K562 (cell line): ENCODE measurements at regions not wholly inside any gene's neighbourhood (a gene's known extent, or its start where the extent isn't known, plus 50 kb on each side); places are given as distances from the start of the nearest gene placed in this dataset.

Source experiments
- COPS2 ChIP-seq: fragments of 450-650 bp; conservative IDR thresholded peaks from 2 replicates; pipeline ENCODE4 v1.6.1; 2016; ENCODE audit warnings: mild to moderate bottlenecking, moderate library complexity
- CREM ChIP-seq: IDR thresholded peaks from 2 replicates; pipeline ENCODE4 v1.6.1; 2014; ENCODE audit warnings: antibody characterized with exemption, low read depth
- ELF2 ChIP-seq: fragments of 250-450 bp; sonication (Bioruptor Pico); IDR thresholded peaks from 2 replicates; pipeline ENCODE4 v1.5.0; 2021; ENCODE audit warnings: mild to moderate bottlenecking
- EZH2 ChIP-seq: IDR thresholded peaks from 2 replicates; pipeline ENCODE4 v1.6.1; 2012; ENCODE audit warnings: low read depth, mild to moderate bottlenecking, inconsistent platforms, low read length, borderline replicate concordance
- TCFL5 ChIP-seq: fragments of 250-450 bp; sonication (Bioruptor Pico); conservative IDR thresholded peaks from 2 replicates; pipeline ENCODE4 v1.6.1; 2021; ENCODE audit warnings: mild to moderate bottlenecking, moderate library complexity, matching md5 sums
- TOE1 ChIP-seq, 2 experiments: fragments of 450-650 bp in 1 of 2; sonication (generic) in 1 of 2; formaldehyde crosslinking in 1 of 2; IDR thresholded peaks; 2 replicates each; pipeline versions ENCODE4 v1.7.1 to v1.8.0; 2016 to 2022; ENCODE audit warnings: borderline replicate concordance in 2 of 2, mild to moderate bottlenecking in 2 of 2, antibody characterized with exemption in 1 of 2, inconsistent platforms in 1 of 2, low read depth in 1 of 2, missing genetic modification reagents in 1 of 2, moderate library complexity in 1 of 2
- ZNF165 ChIP-seq: fragments of 250-450 bp; sonication (Bioruptor Pico); IDR thresholded peaks from 2 replicates; pipeline ENCODE4 v1.4.0; 2020; ENCODE audit warnings: borderline replicate concordance
- ZNF444 ChIP-seq: fragments of 250-450 bp; sonication (Bioruptor Pico); IDR thresholded peaks from 2 replicates; pipeline ENCODE4 v1.4.0; 2020; ENCODE audit warnings: mild to moderate bottlenecking, moderate library complexity
- TF ChIP-seq, protein P1 (sequence below): fragments of 200-600 bp; sonication (generic); IDR thresholded peaks from one replicate; pipeline ENCODE4 v1.6.1; 2012; ENCODE audit warnings: mild to moderate bottlenecking, low read depth, low read length, inconsistent platforms
- TF ChIP-seq, protein P2 (sequence below): sonication (generic); formaldehyde crosslinking; IDR thresholded peaks from 2 replicates; pipeline ENCODE4 v1.8.0; 2022; ENCODE audit warnings: mild to moderate bottlenecking, missing genetic modification reagents
- TF ChIP-seq, protein P3 (sequence below): fragments of 250-450 bp; sonication (Bioruptor Pico); IDR thresholded peaks from 2 replicates; pipeline ENCODE4 v1.9.0; 2021; ENCODE audit warnings: mild to moderate bottlenecking, inconsistent platforms

DNA sequence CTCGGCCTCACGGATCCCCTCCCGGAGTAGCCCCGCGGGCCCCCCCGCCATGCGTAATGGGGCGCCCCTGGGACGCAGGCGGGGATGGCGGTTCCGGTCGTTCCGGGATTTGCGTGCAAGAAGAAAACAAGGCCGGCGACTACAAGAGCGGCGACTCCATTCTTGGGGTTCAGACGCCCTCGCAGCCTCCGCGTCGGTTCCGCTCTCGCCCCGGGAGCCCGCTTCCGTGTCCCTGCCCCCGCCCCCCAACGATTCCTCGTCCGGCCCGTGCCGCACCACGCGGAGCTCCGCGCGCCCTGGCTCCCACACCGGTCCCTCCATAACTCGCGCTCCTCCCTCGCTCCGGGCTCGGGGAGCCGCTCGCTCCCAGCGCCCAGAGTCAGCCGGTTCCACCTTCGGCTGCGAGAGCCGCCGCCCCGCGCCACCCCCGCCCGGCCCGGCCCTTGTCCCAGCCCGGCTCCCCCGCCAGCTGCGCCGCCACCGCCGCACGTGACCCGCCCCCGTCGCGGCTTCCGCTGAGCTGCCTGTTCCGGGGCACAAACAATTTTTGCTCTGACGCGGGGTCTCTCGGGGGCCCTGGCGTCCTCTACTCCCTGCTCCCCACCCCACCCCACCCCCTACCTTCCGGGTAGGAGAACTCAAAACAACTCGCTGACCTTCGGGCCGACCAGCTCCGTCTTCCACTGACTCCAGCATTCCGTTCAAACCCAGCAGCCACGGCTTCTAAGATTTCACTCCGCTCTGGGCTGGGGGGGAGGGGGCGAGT lies 78.8 kb upstream of the BCOR start (continued):
- TF ChIP-seq, protein P1, sequence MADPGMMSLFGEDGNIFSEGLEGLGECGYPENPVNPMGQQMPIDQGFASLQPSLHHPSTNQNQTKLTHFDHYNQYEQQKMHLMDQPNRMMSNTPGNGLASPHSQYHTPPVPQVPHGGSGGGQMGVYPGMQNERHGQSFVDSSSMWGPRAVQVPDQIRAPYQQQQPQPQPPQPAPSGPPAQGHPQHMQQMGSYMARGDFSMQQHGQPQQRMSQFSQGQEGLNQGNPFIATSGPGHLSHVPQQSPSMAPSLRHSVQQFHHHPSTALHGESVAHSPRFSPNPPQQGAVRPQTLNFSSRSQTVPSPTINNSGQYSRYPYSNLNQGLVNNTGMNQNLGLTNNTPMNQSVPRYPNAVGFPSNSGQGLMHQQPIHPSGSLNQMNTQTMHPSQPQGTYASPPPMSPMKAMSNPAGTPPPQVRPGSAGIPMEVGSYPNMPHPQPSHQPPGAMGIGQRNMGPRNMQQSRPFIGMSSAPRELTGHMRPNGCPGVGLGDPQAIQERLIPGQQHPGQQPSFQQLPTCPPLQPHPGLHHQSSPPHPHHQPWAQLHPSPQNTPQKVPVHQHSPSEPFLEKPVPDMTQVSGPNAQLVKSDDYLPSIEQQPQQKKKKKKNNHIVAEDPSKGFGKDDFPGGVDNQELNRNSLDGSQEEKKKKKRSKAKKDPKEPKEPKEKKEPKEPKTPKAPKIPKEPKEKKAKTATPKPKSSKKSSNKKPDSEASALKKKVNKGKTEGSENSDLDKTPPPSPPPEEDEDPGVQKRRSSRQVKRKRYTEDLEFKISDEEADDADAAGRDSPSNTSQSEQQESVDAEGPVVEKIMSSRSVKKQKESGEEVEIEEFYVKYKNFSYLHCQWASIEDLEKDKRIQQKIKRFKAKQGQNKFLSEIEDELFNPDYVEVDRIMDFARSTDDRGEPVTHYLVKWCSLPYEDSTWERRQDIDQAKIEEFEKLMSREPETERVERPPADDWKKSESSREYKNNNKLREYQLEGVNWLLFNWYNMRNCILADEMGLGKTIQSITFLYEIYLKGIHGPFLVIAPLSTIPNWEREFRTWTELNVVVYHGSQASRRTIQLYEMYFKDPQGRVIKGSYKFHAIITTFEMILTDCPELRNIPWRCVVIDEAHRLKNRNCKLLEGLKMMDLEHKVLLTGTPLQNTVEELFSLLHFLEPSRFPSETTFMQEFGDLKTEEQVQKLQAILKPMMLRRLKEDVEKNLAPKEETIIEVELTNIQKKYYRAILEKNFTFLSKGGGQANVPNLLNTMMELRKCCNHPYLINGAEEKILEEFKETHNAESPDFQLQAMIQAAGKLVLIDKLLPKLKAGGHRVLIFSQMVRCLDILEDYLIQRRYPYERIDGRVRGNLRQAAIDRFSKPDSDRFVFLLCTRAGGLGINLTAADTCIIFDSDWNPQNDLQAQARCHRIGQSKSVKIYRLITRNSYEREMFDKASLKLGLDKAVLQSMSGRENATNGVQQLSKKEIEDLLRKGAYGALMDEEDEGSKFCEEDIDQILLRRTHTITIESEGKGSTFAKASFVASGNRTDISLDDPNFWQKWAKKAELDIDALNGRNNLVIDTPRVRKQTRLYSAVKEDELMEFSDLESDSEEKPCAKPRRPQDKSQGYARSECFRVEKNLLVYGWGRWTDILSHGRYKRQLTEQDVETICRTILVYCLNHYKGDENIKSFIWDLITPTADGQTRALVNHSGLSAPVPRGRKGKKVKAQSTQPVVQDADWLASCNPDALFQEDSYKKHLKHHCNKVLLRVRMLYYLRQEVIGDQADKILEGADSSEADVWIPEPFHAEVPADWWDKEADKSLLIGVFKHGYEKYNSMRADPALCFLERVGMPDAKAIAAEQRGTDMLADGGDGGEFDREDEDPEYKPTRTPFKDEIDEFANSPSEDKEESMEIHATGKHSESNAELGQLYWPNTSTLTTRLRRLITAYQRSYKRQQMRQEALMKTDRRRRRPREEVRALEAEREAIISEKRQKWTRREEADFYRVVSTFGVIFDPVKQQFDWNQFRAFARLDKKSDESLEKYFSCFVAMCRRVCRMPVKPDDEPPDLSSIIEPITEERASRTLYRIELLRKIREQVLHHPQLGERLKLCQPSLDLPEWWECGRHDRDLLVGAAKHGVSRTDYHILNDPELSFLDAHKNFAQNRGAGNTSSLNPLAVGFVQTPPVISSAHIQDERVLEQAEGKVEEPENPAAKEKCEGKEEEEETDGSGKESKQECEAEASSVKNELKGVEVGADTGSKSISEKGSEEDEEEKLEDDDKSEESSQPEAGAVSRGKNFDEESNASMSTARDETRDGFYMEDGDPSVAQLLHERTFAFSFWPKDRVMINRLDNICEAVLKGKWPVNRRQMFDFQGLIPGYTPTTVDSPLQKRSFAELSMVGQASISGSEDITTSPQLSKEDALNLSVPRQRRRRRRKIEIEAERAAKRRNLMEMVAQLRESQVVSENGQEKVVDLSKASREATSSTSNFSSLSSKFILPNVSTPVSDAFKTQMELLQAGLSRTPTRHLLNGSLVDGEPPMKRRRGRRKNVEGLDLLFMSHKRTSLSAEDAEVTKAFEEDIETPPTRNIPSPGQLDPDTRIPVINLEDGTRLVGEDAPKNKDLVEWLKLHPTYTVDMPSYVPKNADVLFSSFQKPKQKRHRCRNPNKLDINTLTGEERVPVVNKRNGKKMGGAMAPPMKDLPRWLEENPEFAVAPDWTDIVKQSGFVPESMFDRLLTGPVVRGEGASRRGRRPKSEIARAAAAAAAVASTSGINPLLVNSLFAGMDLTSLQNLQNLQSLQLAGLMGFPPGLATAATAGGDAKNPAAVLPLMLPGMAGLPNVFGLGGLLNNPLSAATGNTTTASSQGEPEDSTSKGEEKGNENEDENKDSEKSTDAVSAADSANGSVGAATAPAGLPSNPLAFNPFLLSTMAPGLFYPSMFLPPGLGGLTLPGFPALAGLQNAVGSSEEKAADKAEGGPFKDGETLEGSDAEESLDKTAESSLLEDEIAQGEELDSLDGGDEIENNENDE = no peak
- TF ChIP-seq EZH2 = no peak
- TF ChIP-seq CREM = no peak
- no peak for TF ChIP-seq ZNF444 (CRISPR knock-in tag)
- TF ChIP-seq, protein P2, sequence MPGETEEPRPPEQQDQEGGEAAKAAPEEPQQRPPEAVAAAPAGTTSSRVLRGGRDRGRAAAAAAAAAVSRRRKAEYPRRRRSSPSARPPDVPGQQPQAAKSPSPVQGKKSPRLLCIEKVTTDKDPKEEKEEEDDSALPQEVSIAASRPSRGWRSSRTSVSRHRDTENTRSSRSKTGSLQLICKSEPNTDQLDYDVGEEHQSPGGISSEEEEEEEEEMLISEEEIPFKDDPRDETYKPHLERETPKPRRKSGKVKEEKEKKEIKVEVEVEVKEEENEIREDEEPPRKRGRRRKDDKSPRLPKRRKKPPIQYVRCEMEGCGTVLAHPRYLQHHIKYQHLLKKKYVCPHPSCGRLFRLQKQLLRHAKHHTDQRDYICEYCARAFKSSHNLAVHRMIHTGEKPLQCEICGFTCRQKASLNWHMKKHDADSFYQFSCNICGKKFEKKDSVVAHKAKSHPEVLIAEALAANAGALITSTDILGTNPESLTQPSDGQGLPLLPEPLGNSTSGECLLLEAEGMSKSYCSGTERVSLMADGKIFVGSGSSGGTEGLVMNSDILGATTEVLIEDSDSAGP (CRISPR knock-in tag) = no peak
- TF ChIP-seq COPS2 = no peak
- TF ChIP-seq, protein P3, sequence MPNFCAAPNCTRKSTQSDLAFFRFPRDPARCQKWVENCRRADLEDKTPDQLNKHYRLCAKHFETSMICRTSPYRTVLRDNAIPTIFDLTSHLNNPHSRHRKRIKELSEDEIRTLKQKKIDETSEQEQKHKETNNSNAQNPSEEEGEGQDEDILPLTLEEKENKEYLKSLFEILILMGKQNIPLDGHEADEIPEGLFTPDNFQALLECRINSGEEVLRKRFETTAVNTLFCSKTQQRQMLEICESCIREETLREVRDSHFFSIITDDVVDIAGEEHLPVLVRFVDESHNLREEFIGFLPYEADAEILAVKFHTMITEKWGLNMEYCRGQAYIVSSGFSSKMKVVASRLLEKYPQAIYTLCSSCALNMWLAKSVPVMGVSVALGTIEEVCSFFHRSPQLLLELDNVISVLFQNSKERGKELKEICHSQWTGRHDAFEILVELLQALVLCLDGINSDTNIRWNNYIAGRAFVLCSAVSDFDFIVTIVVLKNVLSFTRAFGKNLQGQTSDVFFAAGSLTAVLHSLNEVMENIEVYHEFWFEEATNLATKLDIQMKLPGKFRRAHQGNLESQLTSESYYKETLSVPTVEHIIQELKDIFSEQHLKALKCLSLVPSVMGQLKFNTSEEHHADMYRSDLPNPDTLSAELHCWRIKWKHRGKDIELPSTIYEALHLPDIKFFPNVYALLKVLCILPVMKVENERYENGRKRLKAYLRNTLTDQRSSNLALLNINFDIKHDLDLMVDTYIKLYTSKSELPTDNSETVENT (CRISPR knock-in tag) = no peak
- no peak for TF ChIP-seq TCFL5 (CRISPR knock-in tag)
- no peak for TF ChIP-seq ELF2
- TF ChIP-seq TOE1 (IDR thresholded peaks at IDR 0.05; ENCODE audit: borderline replicate concordance) = no peak
- TF ChIP-seq TOE1 (CRISPR knock-in tag; IDR thresholded peaks at IDR 0.05; ENCODE audit: borderline replicate concordance, low read depth) = no peak
- no peak for TF ChIP-seq ZNF165
